ENCODE measurements at regions not wholly inside any gene's neighbourhood (a gene's known extent, or its start where the extent isn't known, plus 50 kb on each side); places are given as distances from the start of the nearest gene placed in this dataset.

GRCh38 chr2:6043238-6043637 is 351.1 kb downstream of the SOX11 start:
- no peak for TF ChIP-seq CTCF (IDR thresholded peaks at IDR 0.05; ENCODE audit: insufficient read depth, low read depth, low read length, missing control alignments)
- no peak for DNase-seq (ENCODE audit: low read depth)
- H3K4me3 ChIP-seq (ENCODE audit: low read length) = no peak overlapping the region

GRCh38 chr2:6052649-6053048 is 360.5 kb downstream of the SOX11 start:
- TF ChIP-seq CTCF (IDR thresholded peaks at IDR 0.05; ENCODE audit: insufficient read depth, low read depth, low read length, missing control alignments) = no peak
- no peak for DNase-seq (ENCODE audit: low read depth)
- H3K4me3 ChIP-seq (ENCODE audit: low read length) = no peak overlapping the region

- no peak overlapping the region for H3K4me3 ChIP-seq (ENCODE audit: low read length)
- TF ChIP-seq CTCF (IDR thresholded peaks at IDR 0.05; ENCODE audit: insufficient read depth, low read depth, low read length, missing control alignments) = no peak
- DNase-seq (ENCODE audit: low read depth) = no peak
Observed at GRCh38 chr2:6053743-6054142, 361.6 kb downstream of the SOX11 start.

- H3K4me3 ChIP-seq (ENCODE audit: low read length) = no peak overlapping the region
- TF ChIP-seq CTCF (IDR thresholded peaks at IDR 0.05; ENCODE audit: insufficient read depth, low read depth, low read length, missing control alignments) = no peak
- no peak for DNase-seq (ENCODE audit: low read depth)
Observed at GRCh38 chr2:6054161-6054671, 362.0 kb downstream of the SOX11 start.

GRCh38 chr2:6060992-6061663 is 368.9 kb downstream of the SOX11 start:
- H3K4me3 ChIP-seq (ENCODE audit: low read length) = no peak overlapping the region
- TF ChIP-seq CTCF (IDR thresholded peaks at IDR 0.05; ENCODE audit: insufficient read depth, low read depth, low read length, missing control alignments) = no peak
- DNase-seq (ENCODE audit: low read depth) = no peak

GRCh38 chr2:6064757-6065156 is 372.6 kb downstream of the SOX11 start:
- TF ChIP-seq CTCF (IDR thresholded peaks at IDR 0.05; ENCODE audit: insufficient read depth, low read depth, low read length, missing control alignments) = no peak
- no peak overlapping the region for H3K4me3 ChIP-seq (ENCODE audit: low read length)
- DNase-seq (ENCODE audit: low read depth) = no peak

GRCh38 chr2:6065703-6066102 is 373.5 kb downstream of the SOX11 start:
- TF ChIP-seq CTCF (IDR thresholded peaks at IDR 0.05; ENCODE audit: insufficient read depth, low read depth, low read length, missing control alignments) = no peak
- no peak for DNase-seq (ENCODE audit: low read depth)
- no peak overlapping the region for H3K4me3 ChIP-seq (ENCODE audit: low read length)
